ENCODE measurements at regions not wholly inside any gene's neighbourhood (a gene's known extent, or its start where the extent isn't known, plus 50 kb on each side); places are given as distances from the start of the nearest gene placed in this dataset.

- TF ChIP-seq CTCF (IDR thresholded peaks at IDR 0.05) (no peak), EZH2 (IDR thresholded peaks at IDR 0.05) (no peak)
Observed at GRCh38 chr7:115825456-115826115, 205.0 kb downstream of the TFEC start.
